GM12878 (cell line): ENCODE measurements at regions not wholly inside any gene's neighbourhood (a gene's known extent, or its start where the extent isn't known, plus 50 kb on each side); places are given as distances from the start of the nearest gene placed in this dataset.

Experiments
- ATAC-seq: fragments of 200-7000 bp; cut with Tn5 transposase; 3 replicates; pipeline ENCODE4 v1.9.1; 2020; ENCODE audit warnings: mild to moderate bottlenecking, moderate library complexity
- BruUV-seq: library from RNA; stranded (reverse); fragments of 400-500 nt; replicated peaks from 2 replicates; lab custom pipeline; 2021; lab: Mats Ljungman, UMichigan
- CTCF ChIA-PET: fragments of 300-600 bp; sonication (Branson Sonifier 250); formaldehyde crosslinking; extraction: SDS; loops from one replicate; lab custom pipeline; 2021; ENCODE audit warnings: inconsistent platforms; lab: Yijun Ruan, JAX
- POLR2A ChIA-PET: fragments of 350-600 bp; formaldehyde crosslinking; extraction: SDS; loops from one replicate; lab custom pipeline; 2021; ENCODE audit warnings: inconsistent platforms; lab: Charles Lee
- RAD21 ChIA-PET: fragments of 300-600 bp; sonication (Branson Sonifier 250); formaldehyde crosslinking; loops from one replicate; lab custom pipeline; 2023; ENCODE audit warnings: antibody characterized with exemption; ENCODE audit not compliant: unreplicated experiment; lab: Charles Lee
- SMC1A ChIA-PET: fragments of 300-600 bp; sonication (Branson Sonifier 250); formaldehyde crosslinking; loops from one replicate; lab custom pipeline; 2023; ENCODE audit not compliant: unreplicated experiment, uncharacterized antibody; lab: Charles Lee
- DNase-seq: peaks from one replicate; pipeline ENCODE4 v3.0.0-alpha.2; 2011; ENCODE audit warnings: low read depth, low spot score
- FAIRE-seq: peaks from 3 replicates; lab custom pipeline; 2011; peaks lifted over from hg19 to GRCh38; lab: Jason Lieb, UNC
- H2AFZ ChIP-seq: 2 replicates; pipeline ENCODE4 v1.6.0; 2011; ENCODE audit warnings: low read depth, low read length, control low read depth; ENCODE audit not compliant: control insufficient read depth
- H3K27ac ChIP-seq: 2 replicates; pipeline ENCODE4 v1.5.1; 2011; ENCODE audit warnings: control low read depth; ENCODE audit not compliant: control insufficient read depth, insufficient read depth
- H3K27me3 ChIP-seq, 2 experiments: replicated peaks in 1 of 2; 2 replicates each; pipeline versions ENCODE4 v1.6.0 to v1.6.1; 2011; ENCODE audit warnings: low read length in 1 of 2; ENCODE audit not compliant: control insufficient read depth in 2 of 2, insufficient read depth in 2 of 2
- H3K36me3 ChIP-seq, 2 experiments: 2 replicates each; pipeline ENCODE4 v1.5.1; 2011; ENCODE audit warnings: low read length in 1 of 2; ENCODE audit not compliant: control insufficient read depth in 2 of 2, insufficient read depth in 2 of 2
- H3K4me1 ChIP-seq: 2 replicates; pipeline ENCODE4 v1.6.1; 2011; ENCODE audit warnings: mild to moderate bottlenecking, low read length, moderate library complexity, mixed read lengths; ENCODE audit not compliant: control insufficient read depth, insufficient read depth
- H3K4me2 ChIP-seq: 2 replicates; pipeline ENCODE4 v1.6.0; 2011; ENCODE audit warnings: control low read depth; ENCODE audit not compliant: control insufficient read depth, insufficient read depth
- H3K4me3 ChIP-seq: fragments of 200-600 bp; sonication (generic); 2 replicates; pipeline ENCODE4 v1.5.1; 2016
- H3K79me2 ChIP-seq: 2 replicates; pipeline ENCODE4 v1.6.0; 2011; ENCODE audit warnings: low read length; ENCODE audit not compliant: control insufficient read depth, insufficient read depth
- H3K9ac ChIP-seq: 2 replicates; pipeline ENCODE4 v1.8.0; 2011; ENCODE audit warnings: low read length, control low read depth, mixed read lengths; ENCODE audit not compliant: control insufficient read depth, insufficient read depth
- H3K9me3 ChIP-seq: replicated peaks from 3 replicates; pipeline ENCODE4 v1.5.1; 2011; ENCODE audit warnings: mild to moderate bottlenecking, low read length; ENCODE audit not compliant: control insufficient read depth, insufficient read depth
- H4K20me1 ChIP-seq: 2 replicates; pipeline ENCODE4 v1.6.0; 2011; ENCODE audit not compliant: control insufficient read depth, insufficient read depth
- RAD21 ChIP-seq: IDR thresholded peaks from 2 replicates; pipeline ENCODE4 v1.6.1; 2011; ENCODE audit warnings: mild to moderate bottlenecking, low read depth, low read length, moderate library complexity; ENCODE audit not compliant: insufficient read depth
- SMC3 ChIP-seq: IDR thresholded peaks from 2 replicates; pipeline ENCODE4 v1.6.1; 2011; ENCODE audit warnings: low read length, improper control_type of control experiment, borderline replicate concordance
- SREBF1 ChIP-seq: IDR thresholded peaks from 2 replicates; pipeline ENCODE4 v1.6.1; 2012; ENCODE audit warnings: mild to moderate bottlenecking, low read length
- WGBS: methylation state at CpG from one replicate; pipeline ENCODE4 v1.1.6; 2016; ENCODE audit warnings: low lambda C conversion rate; ENCODE audit not compliant: insufficient replicate concordance, insufficient coverage; ENCODE audit errors: missing lambda C conversion rate; 5-methylcytosine and 5-hydroxymethylcytosine counted together
- in situ Hi-C: fragments of 300-500 bp; cut with MboI; formaldehyde crosslinking; loops from 9 replicates; pipeline ENCODE4 v1.14.3; 2018; ENCODE audit warnings: mixed read lengths
- intact Hi-C: fragments of 100-400 bp; cut with micrococcal nuclease; formaldehyde crosslinking; loops from one replicate; pipeline ENCODE4 v1.14.2; 2022; ENCODE audit not compliant: unreplicated experiment
- TF ChIP-seq, protein P1 (sequence below), 3 experiments: IDR thresholded peaks in 2 of 3; conservative IDR thresholded peaks in 1 of 3; 2 replicates each; pipeline ENCODE4 v1.5.1; 2011; ENCODE audit warnings: low read depth in 3 of 3, low read length in 3 of 3, mild to moderate bottlenecking in 3 of 3, control low read depth in 2 of 3, moderate library complexity in 2 of 3, inconsistent platforms in 1 of 3, mixed read lengths in 1 of 3; ENCODE audit not compliant: control insufficient read depth in 2 of 3, insufficient read depth in 1 of 3; ENCODE audit errors: extremely low read depth in 1 of 3

DNA sequence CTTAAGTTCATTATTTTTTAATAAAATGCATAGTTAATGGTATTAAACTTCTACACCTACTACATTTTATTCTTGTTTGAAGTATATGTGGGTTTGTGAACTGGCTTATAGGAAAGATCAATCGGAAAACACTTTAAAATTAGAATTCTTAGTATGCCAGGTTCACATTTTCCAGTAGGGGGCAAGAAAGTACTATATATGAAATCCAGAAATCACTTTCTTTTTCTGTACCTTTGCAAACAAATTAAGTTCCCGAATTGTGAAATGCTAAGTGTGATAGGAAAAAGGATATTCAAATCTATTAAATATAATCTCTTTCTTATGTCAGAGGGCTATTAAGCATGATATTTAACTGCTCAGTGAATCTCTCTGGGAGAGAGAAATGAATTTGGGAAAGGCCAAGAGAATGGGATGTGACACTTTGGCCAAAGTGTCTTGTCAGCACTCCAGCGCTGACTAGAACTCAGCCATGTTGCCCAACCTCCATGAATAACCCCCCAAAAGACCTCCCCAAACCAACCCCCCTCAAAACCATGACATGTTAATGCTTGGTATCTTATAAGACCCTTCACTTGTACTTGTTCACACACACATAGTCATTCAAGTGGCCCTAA, 122.6 kb upstream of the SLC10A2 start:
- Histone ChIP-seq H3K9me3 (no peaks in the 10 kb centered on the region; the same call in 2 of the 3 replicates), H3K36me3 (no peaks in the 10 kb centered on the region), H2AFZ (peak overlapping the region; percentile 40), H4K20me1 (no peaks in the 10 kb centered on the region), H3K27me3 (no peaks in the 10 kb centered on the region), H3K4me2 (no peak overlapping the region), H3K27ac (no peak overlapping the region), H3K9ac (no peak overlapping the region), H3K79me2 (no peaks in the 10 kb centered on the region), H3K4me1 (peaks cover 5% of the 10 kb centered on the region), H3K4me3 (no peak overlapping the region)
- ChIA-PET RAD21 (interaction anchor here (0.6 to 1.8 kb wide), 18 partner anchors 9 to 810 kb away, joined by 3 to 8 read pairs (median 4); no protein-coding TSS in a partner anchor), SMC1A (interaction anchor here (0.6 to 2.6 kb wide), 32 partner anchors 10 to 1588 kb away, joined by 3 to 14 read pairs (median 3); no protein-coding TSS in a partner anchor), POLR2A (no interaction called here), CTCF (interaction anchor here (0.6 to 4.9 kb wide), 25 partner anchors 10 to 1585 kb away, joined by 3 to 20 read pairs (median 4); no protein-coding TSS in a partner anchor)
- FAIRE-seq: peak; percentile 54
- peak; percentile 64 for ATAC-seq
- intact Hi-C loops (loop anchor here (2.0 to 10.0 kb wide), 4 partner anchors 272 to 1796 kb away; no protein-coding TSS in a partner anchor), in situ Hi-C loops (loop anchor here (5.0 to 25.0 kb wide), 2 partner anchors 272 to 1573 kb away; no protein-coding TSS in a partner anchor)
- BruUV-seq: no TSS peak
- DNase-seq: no peak
- WGBS: 52% methylated on average over 3 of the region's 3 CpGs
- TF ChIP-seq, protein P1, sequence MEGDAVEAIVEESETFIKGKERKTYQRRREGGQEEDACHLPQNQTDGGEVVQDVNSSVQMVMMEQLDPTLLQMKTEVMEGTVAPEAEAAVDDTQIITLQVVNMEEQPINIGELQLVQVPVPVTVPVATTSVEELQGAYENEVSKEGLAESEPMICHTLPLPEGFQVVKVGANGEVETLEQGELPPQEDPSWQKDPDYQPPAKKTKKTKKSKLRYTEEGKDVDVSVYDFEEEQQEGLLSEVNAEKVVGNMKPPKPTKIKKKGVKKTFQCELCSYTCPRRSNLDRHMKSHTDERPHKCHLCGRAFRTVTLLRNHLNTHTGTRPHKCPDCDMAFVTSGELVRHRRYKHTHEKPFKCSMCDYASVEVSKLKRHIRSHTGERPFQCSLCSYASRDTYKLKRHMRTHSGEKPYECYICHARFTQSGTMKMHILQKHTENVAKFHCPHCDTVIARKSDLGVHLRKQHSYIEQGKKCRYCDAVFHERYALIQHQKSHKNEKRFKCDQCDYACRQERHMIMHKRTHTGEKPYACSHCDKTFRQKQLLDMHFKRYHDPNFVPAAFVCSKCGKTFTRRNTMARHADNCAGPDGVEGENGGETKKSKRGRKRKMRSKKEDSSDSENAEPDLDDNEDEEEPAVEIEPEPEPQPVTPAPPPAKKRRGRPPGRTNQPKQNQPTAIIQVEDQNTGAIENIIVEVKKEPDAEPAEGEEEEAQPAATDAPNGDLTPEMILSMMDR (IDR thresholded peaks at IDR 0.05 in 2 of 3, conservative IDR thresholded peaks at IDR 0.05 in 1 of 3; ENCODE audit: control insufficient read depth in 2 of 3, extremely low read depth in 1 of 3, insufficient read depth in 1 of 3, low read depth in 3 of 3, low read length in 3 of 3): peak; percentile 34 to 71 (median 53); a peak in 5 of 6 replicates
- TF ChIP-seq RAD21 (peak; percentile 77), SREBF1 (no peak), SMC3 (peak; percentile 70)
